ENCODE measurements at regions not wholly inside any gene's neighbourhood (a gene's known extent, or its start where the extent isn't known, plus 50 kb on each side); places are given as distances from the start of the nearest gene placed in this dataset.
"Not testable (repeated sequence)": the region's sequence is repeated elsewhere in the genome, so short reads cannot be mapped to it uniquely, and the experiment has no call there.

- H3K27ac ChIP-seq (ENCODE audit: low read depth, low read length, poor library complexity, severe bottlenecking); H3K36me3 ChIP-seq (ENCODE audit: insufficient read depth, low read length, poor library complexity, severe bottlenecking); H3K4me3 ChIP-seq (ENCODE audit: low read depth, low read length, poor library complexity, severe bottlenecking); POLR2A ChIA-PET (ENCODE audit: low non-redundant PET); intact Hi-C loops (cut with micrococcal nuclease; ENCODE audit: unreplicated experiment); BruUV-seq (replicated peaks); H3K4me1 ChIP-seq (ENCODE audit: insufficient read depth, low read length, poor library complexity, severe bottlenecking); DNase-seq (ENCODE audit: low spot score); CTCF ChIA-PET; H3K9me3 ChIP-seq (ENCODE audit: low read depth, low read length, poor library complexity, severe bottlenecking): not testable (repeated sequence)
- 0 out of 2 replicates have a peak, but pooled peaks have one; percentile 14 for TF ChIP-seq CTCF (conservative IDR thresholded peaks at IDR 0.05; ENCODE audit: low read depth, low read length)
- H3K27me3 ChIP-seq (replicated peaks; ENCODE audit: insufficient read depth, low read depth, low read length, poor library complexity) = peaks cover 39% of the 10 kb centered on the region
These were observed 146.7 kb upstream of the SFSWAP start for GRCh38 chr12:131564138-131564727.

GRCh38 chr12:131564845-131565244, 146.0 kb upstream of the SFSWAP start:
- Histone ChIP-seq H3K27me3 (replicated peaks; ENCODE audit: insufficient read depth, low read depth, low read length, poor library complexity) (peaks cover 44% of the 10 kb centered on the region), H3K36me3 (ENCODE audit: insufficient read depth, low read length, poor library complexity, severe bottlenecking) (no peaks in the 10 kb centered on the region), H3K4me3 (ENCODE audit: low read depth, low read length, poor library complexity, severe bottlenecking) (no peak overlapping the region), H3K4me1 (ENCODE audit: insufficient read depth, low read length, poor library complexity, severe bottlenecking) (no peaks in the 10 kb centered on the region), H3K27ac (ENCODE audit: low read depth, low read length, poor library complexity, severe bottlenecking) (no peak overlapping the region), H3K9me3 (ENCODE audit: low read depth, low read length, poor library complexity, severe bottlenecking) (no peaks in the 10 kb centered on the region)
- no peak for TF ChIP-seq EZH2 (IDR thresholded peaks at IDR 0.05; ENCODE audit: borderline replicate concordance, low read depth, low read length, poor library complexity, severe bottlenecking)
- no peak for TF ChIP-seq CTCF (conservative IDR thresholded peaks at IDR 0.05; ENCODE audit: low read depth, low read length)
- DNase-seq (ENCODE audit: low spot score) = no peak
- intact Hi-C loops (cut with micrococcal nuclease; ENCODE audit: unreplicated experiment) = no loop called here
- ChIA-PET CTCF (no interaction called here), POLR2A (ENCODE audit: low non-redundant PET) (no interaction called here)
- BruUV-seq (replicated peaks) = no TSS peak

- Histone ChIP-seq H3K36me3 (ENCODE audit: insufficient read depth, low read length, poor library complexity, severe bottlenecking) (no peaks in the 10 kb centered on the region), H3K9me3 (ENCODE audit: low read depth, low read length, poor library complexity, severe bottlenecking) (no peaks in the 10 kb centered on the region), H3K27me3 (replicated peaks; ENCODE audit: insufficient read depth, low read depth, low read length, poor library complexity) (peaks cover 50% of the 10 kb centered on the region), H3K4me1 (ENCODE audit: insufficient read depth, low read length, poor library complexity, severe bottlenecking) (no peaks in the 10 kb centered on the region), H3K27ac (ENCODE audit: low read depth, low read length, poor library complexity, severe bottlenecking) (no peak overlapping the region), H3K4me3 (ENCODE audit: low read depth, low read length, poor library complexity, severe bottlenecking) (no peak overlapping the region)
- ChIA-PET POLR2A (ENCODE audit: low non-redundant PET) (no interaction called here), CTCF (no interaction called here)
- no TSS peak for BruUV-seq (replicated peaks)
- TF ChIP-seq CTCF (conservative IDR thresholded peaks at IDR 0.05; ENCODE audit: low read depth, low read length) = no peak
- no peak for TF ChIP-seq EZH2 (IDR thresholded peaks at IDR 0.05; ENCODE audit: borderline replicate concordance, low read depth, low read length, poor library complexity, severe bottlenecking)
- intact Hi-C loops (cut with micrococcal nuclease; ENCODE audit: unreplicated experiment) = no loop called here
- no peak for DNase-seq (ENCODE audit: low spot score)
These were observed 145.4 kb upstream of the SFSWAP start for GRCh38 chr12:131565267-131566015.
